ENCODE measurements at regions not wholly inside any gene's neighbourhood (a gene's known extent, or its start where the extent isn't known, plus 50 kb on each side); places are given as distances from the start of the nearest gene placed in this dataset.
"Not testable (repeated sequence)": the region's sequence is repeated elsewhere in the genome, so short reads cannot be mapped to it uniquely, and the experiment has no call there.

DNA sequence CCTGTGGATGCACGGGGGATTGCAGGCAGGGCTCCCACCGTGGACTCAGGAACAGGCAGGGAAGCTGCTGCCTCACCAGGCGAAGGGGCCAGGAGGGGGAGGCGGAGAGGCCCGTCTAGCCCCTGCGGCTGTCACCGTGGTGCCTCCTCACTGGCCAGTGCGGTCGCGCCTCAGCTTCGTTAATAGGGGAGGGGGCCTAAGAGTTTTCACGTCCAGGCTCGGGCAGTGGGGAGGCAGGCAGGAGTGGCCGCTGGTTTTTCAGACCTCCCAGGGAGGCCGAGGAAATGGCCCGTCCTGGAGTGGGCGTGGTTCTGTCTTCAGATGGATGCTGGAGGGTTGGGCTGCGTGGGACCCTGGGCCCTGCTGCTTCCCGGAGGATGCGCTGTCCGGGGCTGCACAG is 91.1 kb upstream of the B3GAT1 start:
- H3K4me3 ChIP-seq = no peak overlapping the region
- no peaks in the 10 kb centered on the region for H3K9me3 ChIP-seq
- TF ChIP-seq Cebpa-rat (IDR thresholded peaks at IDR 0.05) = no peak
- H4K20me1 ChIP-seq = no peaks in the 10 kb centered on the region
- H3K27ac ChIP-seq = no peak overlapping the region
- no peaks in the 10 kb centered on the region for H3K4me1 ChIP-seq
- no peak overlapping the region for H3K9ac ChIP-seq
- H3K36me3 ChIP-seq = no peaks in the 10 kb centered on the region
- H3K4me2 ChIP-seq = no peak overlapping the region
- no peaks in the 10 kb centered on the region for H3K27me3 ChIP-seq

DNA sequence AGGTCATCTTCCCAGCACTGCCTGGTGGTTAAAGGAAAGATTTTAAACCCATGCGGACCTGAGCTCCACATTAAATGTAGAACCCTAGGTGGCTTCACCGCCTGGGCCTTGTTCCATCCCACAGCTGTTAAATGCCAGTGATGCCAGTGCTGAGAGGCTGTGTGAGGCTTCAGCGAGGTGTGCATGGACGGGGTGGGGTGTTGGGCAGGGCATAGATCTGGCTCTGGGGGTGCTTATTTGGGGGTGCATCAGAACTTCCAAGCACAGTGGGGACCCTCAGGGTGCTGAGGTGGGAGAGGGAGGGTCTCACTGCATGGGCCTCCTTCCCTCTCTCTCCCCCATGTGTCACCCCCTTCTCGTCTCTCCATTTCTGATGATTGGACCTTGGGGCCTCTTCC is 90.1 kb upstream of the B3GAT1 start:
- H3K4me1 ChIP-seq = no peaks in the 10 kb centered on the region
- H3K4me2 ChIP-seq = no peak overlapping the region
- no peaks in the 10 kb centered on the region for H3K27me3 ChIP-seq
- no peak overlapping the region for H3K9ac ChIP-seq
- no peaks in the 10 kb centered on the region for H3K36me3 ChIP-seq
- no peaks in the 10 kb centered on the region for H4K20me1 ChIP-seq
- TF ChIP-seq Cebpa-rat (IDR thresholded peaks at IDR 0.05) = no peak
- no peaks in the 10 kb centered on the region for H3K9me3 ChIP-seq
- H3K4me3 ChIP-seq = no peak overlapping the region
- no peak overlapping the region for H3K27ac ChIP-seq

DNA sequence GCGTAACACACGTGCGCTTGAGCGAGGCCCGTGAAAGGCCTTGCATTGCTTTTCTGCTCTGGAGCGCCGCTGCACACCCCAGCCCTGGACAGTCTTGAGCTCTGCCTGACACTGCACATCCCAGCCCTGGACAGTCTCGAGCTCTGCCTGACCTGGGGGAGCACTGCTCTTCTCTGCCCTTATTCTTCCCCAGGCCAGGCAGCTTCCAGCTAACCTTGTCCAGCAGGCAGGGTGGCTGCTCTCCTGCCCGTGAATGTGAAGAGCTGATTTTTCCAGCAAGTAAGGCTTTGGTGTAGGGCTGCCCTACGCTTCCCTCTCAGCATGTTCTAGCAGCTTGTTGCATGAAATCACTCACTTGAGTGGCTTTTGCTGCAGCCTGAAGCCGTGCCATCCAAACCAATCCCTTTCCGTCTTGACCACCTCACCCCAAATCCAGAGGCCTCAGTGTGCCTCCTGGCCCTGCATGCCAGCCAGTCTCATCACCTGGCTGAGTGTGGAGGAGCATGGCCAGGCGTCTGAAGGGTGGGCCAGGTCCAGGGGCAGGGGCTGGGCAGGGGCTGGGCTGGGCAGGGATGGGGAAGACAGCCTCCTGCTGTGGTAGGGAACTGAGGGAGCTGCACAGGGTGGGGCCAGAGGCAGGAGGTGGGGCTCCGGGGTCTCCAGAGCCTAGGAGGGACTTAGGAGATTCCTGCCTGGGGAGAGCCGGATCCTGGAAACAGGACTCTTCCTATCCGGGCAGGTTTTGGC is 89.5 kb upstream of the B3GAT1 start:
- H3K27ac ChIP-seq = no peak overlapping the region
- H3K4me1 ChIP-seq = no peaks in the 10 kb centered on the region
- no peaks in the 10 kb centered on the region for H3K36me3 ChIP-seq
- H3K9ac ChIP-seq = no peak overlapping the region
- H3K4me3 ChIP-seq = no peak overlapping the region
- H3K27me3 ChIP-seq = no peaks in the 10 kb centered on the region
- no peaks in the 10 kb centered on the region for H4K20me1 ChIP-seq
- H3K4me2 ChIP-seq = no peak overlapping the region
- no peak for TF ChIP-seq Cebpa-rat (IDR thresholded peaks at IDR 0.05)
- H3K9me3 ChIP-seq = no peaks in the 10 kb centered on the region

DNA sequence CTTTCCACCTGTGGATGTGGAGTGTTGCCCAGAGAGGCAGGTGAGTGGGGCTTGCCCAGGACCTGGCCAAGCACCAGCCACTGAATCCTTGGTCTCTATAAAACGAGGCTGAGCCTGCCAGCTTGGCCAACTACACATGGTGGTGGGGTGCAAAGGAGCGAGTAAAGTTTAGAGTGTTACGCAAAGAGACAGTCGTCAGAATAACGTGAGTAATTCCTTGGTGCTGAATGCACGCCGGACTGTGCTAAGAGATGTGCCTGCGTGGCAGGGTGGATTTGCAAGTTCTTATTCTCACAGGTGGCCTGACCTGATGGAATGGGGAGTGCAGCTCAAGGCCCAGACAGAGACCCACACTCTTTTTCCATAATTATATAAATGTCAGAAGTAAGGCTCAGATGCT is 88.6 kb upstream of the B3GAT1 start:
- TF ChIP-seq Cebpa-rat (IDR thresholded peaks at IDR 0.05) = no peak
- Histone ChIP-seq H3K4me1 (no peaks in the 10 kb centered on the region), H3K36me3 (no peaks in the 10 kb centered on the region), H3K27ac (no peak overlapping the region), H3K9me3 (no peaks in the 10 kb centered on the region), H3K9ac (no peak overlapping the region), H3K27me3 (no peaks in the 10 kb centered on the region), H3K4me2 (no peak overlapping the region), H3K4me3 (no peak overlapping the region), H4K20me1 (no peaks in the 10 kb centered on the region)

DNA sequence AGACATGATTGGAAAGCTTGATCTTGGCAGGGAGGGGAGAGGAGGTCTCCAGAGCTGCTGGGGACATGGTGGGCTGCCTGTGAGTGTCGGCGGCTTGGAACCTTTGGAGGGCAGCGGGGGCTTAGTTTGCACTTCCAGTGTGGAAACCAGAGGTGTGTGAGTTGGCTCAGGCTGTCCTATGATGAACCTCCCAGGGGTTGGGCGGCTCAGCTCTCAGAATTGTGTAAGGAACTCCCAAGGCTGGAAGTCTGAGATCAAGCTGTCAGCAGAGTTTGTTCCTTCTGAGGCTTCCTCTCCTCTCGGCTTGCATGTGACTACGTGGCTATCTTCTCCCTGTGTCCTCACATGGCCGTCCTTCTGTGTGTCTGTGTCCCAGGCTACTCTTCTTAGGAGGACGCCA is 87.9 kb upstream of the B3GAT1 start:
- Histone ChIP-seq H3K4me3 (no peak overlapping the region), H3K9ac (no peak overlapping the region), H3K4me2 (no peak overlapping the region), H3K27ac (no peak overlapping the region), H3K27me3 (no peaks in the 10 kb centered on the region), H3K9me3 (no peaks in the 10 kb centered on the region), H4K20me1 (no peaks in the 10 kb centered on the region), H3K4me1 (no peaks in the 10 kb centered on the region), H3K36me3 (no peaks in the 10 kb centered on the region)
- TF ChIP-seq Cebpa-rat (IDR thresholded peaks at IDR 0.05) = no peak

DNA sequence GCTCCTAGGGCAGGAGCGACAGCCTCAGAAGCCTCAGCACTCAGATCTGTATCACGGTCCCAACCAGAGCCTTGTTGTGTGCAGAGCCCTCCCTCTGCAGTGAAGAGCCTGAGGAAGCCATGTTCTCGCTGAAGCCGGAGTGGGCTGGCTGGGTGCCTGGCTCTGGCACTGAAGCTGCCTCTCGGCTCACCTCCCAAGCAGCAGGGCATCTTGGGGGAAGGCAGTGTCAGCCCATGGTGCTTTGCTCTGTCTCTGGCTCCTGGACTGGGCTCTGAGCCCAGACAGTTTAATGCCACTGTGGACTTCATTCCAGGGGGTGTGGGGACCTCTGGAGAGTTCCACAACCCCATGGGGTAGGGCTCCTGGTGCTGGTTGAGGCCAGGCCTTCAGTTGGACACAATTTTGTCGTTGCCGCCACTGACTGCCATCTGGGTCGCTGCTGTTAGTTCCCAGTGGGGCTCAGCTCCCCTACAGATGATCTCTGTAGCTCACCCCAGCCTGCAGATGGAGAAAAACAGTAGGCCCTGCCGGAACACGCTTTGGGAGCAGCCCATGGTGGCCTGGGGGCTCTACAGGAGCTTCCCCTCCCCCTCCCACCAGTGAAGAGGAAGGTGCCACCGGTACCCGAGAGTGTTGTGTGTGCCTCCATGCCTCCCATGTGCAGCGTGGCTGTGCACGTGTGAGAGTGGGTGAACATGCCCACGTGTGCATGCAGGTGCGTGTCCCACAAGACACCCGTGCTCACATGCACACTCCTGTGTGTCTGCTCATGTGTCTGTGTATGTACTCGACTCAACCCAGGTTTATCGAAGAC is 86.5 kb upstream of the B3GAT1 start:
- Histone ChIP-seq H3K27me3 (no peaks in the 10 kb centered on the region), H3K4me1 (no peaks in the 10 kb centered on the region), H3K4me3 (no peak overlapping the region), H3K9me3 (peaks cover 8% of the 10 kb centered on the region; the same call in 1 of the 2 replicates), H4K20me1 (no peaks in the 10 kb centered on the region), H3K36me3 (no peaks in the 10 kb centered on the region), H3K9ac (no peak overlapping the region), H3K27ac (no peak overlapping the region), H3K4me2 (no peak overlapping the region)
- no peak for TF ChIP-seq Cebpa-rat (IDR thresholded peaks at IDR 0.05)

DNA sequence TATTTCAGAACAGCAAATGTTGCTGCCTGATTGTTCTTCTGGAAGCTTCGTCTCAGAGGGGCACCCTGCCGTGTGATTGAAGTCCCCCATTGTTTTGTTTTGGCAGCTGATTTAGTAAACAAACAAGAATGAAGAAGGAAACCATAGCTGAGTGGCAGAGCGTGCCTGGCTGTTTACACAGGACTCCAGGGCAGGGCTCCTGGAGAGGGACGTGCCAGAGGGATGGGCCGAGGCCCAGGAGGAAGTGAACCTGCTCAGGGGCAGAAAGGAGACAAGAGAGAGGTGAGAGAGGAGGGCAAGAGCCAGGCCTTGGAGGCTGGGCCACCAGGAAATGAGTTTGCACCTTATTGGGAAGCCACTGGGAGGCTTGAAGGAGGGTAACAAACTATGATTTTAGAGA is 85.5 kb upstream of the B3GAT1 start:
- no peak overlapping the region for H3K9ac ChIP-seq
- no peaks in the 10 kb centered on the region for H3K27me3 ChIP-seq
- TF ChIP-seq Cebpa-rat (IDR thresholded peaks at IDR 0.05) = no peak
- no peak overlapping the region for H3K4me3 ChIP-seq
- H3K27ac ChIP-seq = no peak overlapping the region
- H3K36me3 ChIP-seq = no peaks in the 10 kb centered on the region
- no peak overlapping the region for H3K4me2 ChIP-seq
- H3K9me3 ChIP-seq = peaks cover 8% of the 10 kb centered on the region; the same call in 1 of the 2 replicates
- H3K4me1 ChIP-seq = no peaks in the 10 kb centered on the region
- no peaks in the 10 kb centered on the region for H4K20me1 ChIP-seq

DNA sequence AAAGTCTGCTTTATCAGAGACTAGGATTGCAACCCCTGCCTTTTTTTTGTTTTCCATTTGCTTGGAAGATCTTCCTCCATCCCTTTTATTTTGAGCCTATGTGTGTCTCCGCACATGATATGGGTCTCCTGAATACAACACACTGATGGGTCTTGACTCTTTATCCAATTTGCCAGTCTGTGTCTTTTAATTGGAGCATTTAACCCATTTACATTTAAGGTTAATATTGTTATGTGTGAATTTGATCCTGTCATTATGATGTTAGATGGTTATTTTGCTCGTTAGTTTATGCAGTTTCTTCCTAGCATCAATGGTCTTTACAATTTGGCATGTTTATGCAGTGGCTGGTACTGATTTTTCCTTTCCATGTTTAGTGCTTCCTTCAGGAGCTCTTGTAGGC is 84.0 kb upstream of the B3GAT1 start:
- not testable (repeated sequence) for H3K36me3 ChIP-seq, H3K27me3 ChIP-seq, H3K27ac ChIP-seq, H3K4me3 ChIP-seq, H3K4me1 ChIP-seq, H3K9me3 ChIP-seq, H3K9ac ChIP-seq, H3K4me2 ChIP-seq, H4K20me1 ChIP-seq

DNA sequence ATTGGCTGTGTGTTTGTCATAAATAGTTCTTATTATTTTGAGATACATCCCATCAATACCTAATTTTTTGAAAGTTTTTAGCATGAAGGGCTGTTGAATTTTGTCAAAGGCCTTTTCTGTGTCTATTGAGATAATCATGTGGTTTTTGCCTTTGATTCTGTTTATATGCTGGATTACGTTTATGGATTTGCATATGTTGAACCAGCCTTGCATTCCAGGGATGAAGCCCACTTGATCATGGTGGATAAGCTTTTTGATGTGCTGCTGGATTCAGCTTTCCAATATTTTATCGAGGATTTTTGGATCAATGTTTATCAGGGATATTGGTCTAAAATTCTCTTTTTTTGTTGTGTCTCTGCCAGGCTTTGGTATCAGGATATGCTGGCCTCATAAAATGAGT is 82.4 kb upstream of the B3GAT1 start:
- not testable (repeated sequence) for H3K4me3 ChIP-seq, H4K20me1 ChIP-seq, H3K9ac ChIP-seq, H3K36me3 ChIP-seq, H3K4me2 ChIP-seq, H3K4me1 ChIP-seq, H3K27me3 ChIP-seq, H3K27ac ChIP-seq, H3K9me3 ChIP-seq

DNA sequence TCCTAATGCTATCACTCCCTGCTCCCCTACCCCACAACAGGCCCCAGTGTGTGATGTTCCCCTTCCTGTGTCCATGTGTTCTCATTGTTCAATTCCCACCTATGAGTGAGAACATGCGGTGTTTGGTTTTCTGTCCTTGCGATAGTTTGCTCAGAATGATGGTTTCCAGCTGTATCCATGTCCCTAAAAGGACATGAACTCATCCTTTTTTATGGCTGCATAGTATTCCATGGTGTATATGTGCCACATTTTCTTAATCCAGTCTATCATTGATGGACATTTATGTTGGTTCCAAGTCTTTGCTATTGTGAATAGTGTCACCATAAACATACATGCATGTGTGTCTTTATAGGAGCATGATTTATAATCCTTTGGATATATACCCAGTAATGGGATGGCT is 80.4 kb upstream of the B3GAT1 start:
- H4K20me1 ChIP-seq, H3K4me3 ChIP-seq, H3K36me3 ChIP-seq, H3K9ac ChIP-seq, H3K4me2 ChIP-seq, H3K4me1 ChIP-seq, H3K27ac ChIP-seq, H3K9me3 ChIP-seq, H3K27me3 ChIP-seq: not testable (repeated sequence)
